BLaER1 treated with 17β-estradiol and CSF1 and Interleukin-3, amounts not matched to agents 10 nM and 100 nM (cell line): ENCODE measurements at regions not wholly inside any gene's neighbourhood (a gene's known extent, or its start where the extent isn't known, plus 50 kb on each side); places are given as distances from the start of the nearest gene placed in this dataset.
A peak's percentile ranks its signal among the peaks of the same experiment; 100 is the strongest.

ENCODE experiments used
- H3K27ac ChIP-seq, 11 experiments: shearing (Covaris generic); formaldehyde crosslinking; 2 replicates each; pipeline ENCODE4 v1.8.1; 2022
- H3K27me3 ChIP-seq, 11 experiments: shearing (Covaris generic); formaldehyde crosslinking; 2 replicates each; pipeline ENCODE4 v1.8.1; 2022
- H3K36me3 ChIP-seq, 11 experiments: shearing (Covaris generic); formaldehyde crosslinking; 2 replicates each; pipeline ENCODE4 v1.8.1; 2022
- H3K4me1 ChIP-seq, 10 experiments: shearing (Covaris generic); formaldehyde crosslinking; 2 replicates each; pipeline ENCODE4 v1.8.1; 2022
- H3K4me2 ChIP-seq, 11 experiments: shearing (Covaris generic); formaldehyde crosslinking; 2 replicates each; pipeline ENCODE4 v1.8.1; 2022
- H3K4me3 ChIP-seq, 10 experiments: shearing (Covaris generic); formaldehyde crosslinking; 2 replicates each; pipeline ENCODE4 v1.8.1; 2022
- H3K9ac ChIP-seq, 11 experiments: shearing (Covaris generic); formaldehyde crosslinking; 2 replicates each; pipeline ENCODE4 v1.8.1; 2022
- H3K9me3 ChIP-seq, 11 experiments: shearing (Covaris generic); formaldehyde crosslinking; replicated peaks in 1 of 11; 2 replicates each; pipeline ENCODE4 v1.8.1; 2022
- H4K20me1 ChIP-seq, 11 experiments: shearing (Covaris generic); formaldehyde crosslinking; 2 replicates each; pipeline ENCODE4 v1.8.1; 2022
- Cebpa-rat ChIP-seq, 11 experiments: shearing (Covaris generic); IDR thresholded peaks; 2 replicates each; pipeline ENCODE4 v1.8.1; 2022

DNA sequence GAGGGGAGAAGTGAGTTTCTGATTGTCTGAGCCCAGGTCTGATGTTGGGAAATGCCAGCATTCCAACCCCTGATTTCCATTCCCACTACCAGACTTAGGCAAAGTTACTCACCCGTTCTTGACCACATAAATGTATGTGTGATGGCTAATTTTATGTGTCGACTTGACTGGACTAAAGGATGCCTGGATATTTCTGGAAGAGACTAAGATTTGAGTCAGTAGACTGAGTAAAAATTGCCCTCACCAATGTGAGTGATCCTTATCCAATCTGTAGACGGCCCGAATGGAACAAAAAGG, 95.8 kb upstream of the TAB2 start:
- no peak for TF ChIP-seq Cebpa-rat (IDR thresholded peaks at IDR 0.05)
- Histone ChIP-seq H3K4me1 (peaks cover 0 to 10% (median 0%) of the 10 kb centered on the region in 10 experiments; a peak in 6 of 20 replicates), H3K9me3 (no peaks in the 10 kb centered on the region), H4K20me1 (no peaks in the 10 kb centered on the region), H3K27ac (no peak overlapping the region), H3K4me2 (no peak overlapping the region), H3K27me3 (no peaks in the 10 kb centered on the region), H3K4me3 (no peak overlapping the region), H3K9ac (no peak overlapping the region), H3K36me3 (no peaks in the 10 kb centered on the region)

DNA sequence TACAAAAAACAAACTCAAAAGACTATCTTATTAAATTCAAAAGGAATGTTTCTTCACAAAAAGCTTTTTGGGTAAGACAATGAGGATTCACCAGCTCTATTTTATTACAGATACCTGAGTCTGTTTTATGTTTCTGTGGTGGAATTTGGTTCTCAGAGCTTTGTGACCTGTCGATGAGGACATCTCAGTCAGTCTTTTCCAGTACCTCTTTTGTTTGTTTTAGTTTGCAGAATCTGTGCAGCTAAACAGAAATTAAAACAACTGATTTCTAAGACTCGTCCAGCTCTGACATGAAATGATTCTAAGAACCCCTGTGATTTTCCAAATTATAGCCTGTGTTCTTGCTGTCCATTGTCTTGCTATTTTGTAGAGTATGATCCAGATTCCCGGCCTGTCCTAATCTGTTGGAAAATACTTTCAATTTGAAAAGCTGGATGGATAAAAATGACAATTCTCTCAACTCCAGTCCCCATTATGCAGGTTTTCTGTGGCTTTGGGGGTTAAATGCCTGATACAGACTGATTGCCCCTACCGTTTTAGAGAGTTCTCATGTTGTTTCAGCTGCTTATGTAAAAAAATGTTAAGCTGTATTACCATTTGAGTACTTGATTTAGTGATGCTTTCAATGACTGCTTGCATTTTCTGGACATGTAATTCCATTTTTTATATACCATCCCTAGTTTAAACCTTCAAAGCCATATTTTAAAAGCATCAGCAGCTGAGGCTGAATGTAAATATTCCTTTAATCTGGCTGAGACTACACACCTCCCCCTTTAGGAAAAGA, 94.2 kb upstream of the TAB2 start:
- no peak for TF ChIP-seq Cebpa-rat (IDR thresholded peaks at IDR 0.05)
- H3K9me3 ChIP-seq = no peaks in the 10 kb centered on the region
- peaks cover 0 to 9% (median 0%) of the 10 kb centered on the region in 10 experiments; a peak in 5 of 20 replicates for H3K4me1 ChIP-seq
- no peak overlapping the region for H3K4me3 ChIP-seq
- H3K9ac ChIP-seq = no peak overlapping the region
- no peaks in the 10 kb centered on the region for H3K36me3 ChIP-seq
- H3K27me3 ChIP-seq = no peaks in the 10 kb centered on the region
- no peak overlapping the region for H3K27ac ChIP-seq
- no peak overlapping the region for H3K4me2 ChIP-seq
- H4K20me1 ChIP-seq = no peaks in the 10 kb centered on the region

DNA sequence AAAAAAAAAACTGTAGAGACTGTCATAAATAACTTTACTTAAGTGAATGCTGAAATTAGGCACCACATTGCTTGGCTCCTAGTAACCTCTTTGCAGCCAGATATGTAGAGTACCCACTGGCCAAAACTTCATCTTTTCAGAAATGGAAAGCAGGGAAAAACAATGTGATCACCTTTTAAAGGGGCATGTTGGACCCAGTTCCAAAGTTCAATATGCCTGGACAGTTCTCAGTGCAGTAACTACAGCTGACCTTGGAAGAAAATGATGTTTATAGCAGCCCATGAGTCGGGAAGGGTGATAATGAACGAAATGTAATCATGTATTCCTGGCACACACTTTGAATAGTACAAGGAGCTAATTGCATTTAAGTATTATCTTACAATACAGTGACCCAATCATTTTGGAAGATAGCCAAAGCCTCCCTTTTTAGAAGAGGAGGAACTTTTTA, 93.6 kb upstream of the TAB2 start:
- no peak overlapping the region for H3K9ac ChIP-seq
- H3K27ac ChIP-seq = no peak overlapping the region
- H3K36me3 ChIP-seq = no peaks in the 10 kb centered on the region
- no peaks in the 10 kb centered on the region for H3K9me3 ChIP-seq
- peaks cover 0 to 6% (median 0%) of the 10 kb centered on the region in 10 experiments; a peak in 6 of 20 replicates for H3K4me1 ChIP-seq
- H3K27me3 ChIP-seq = no peaks in the 10 kb centered on the region
- H3K4me3 ChIP-seq = no peak overlapping the region
- H4K20me1 ChIP-seq = no peaks in the 10 kb centered on the region
- H3K4me2 ChIP-seq = no peak overlapping the region
- no peak for TF ChIP-seq Cebpa-rat (IDR thresholded peaks at IDR 0.05)

DNA sequence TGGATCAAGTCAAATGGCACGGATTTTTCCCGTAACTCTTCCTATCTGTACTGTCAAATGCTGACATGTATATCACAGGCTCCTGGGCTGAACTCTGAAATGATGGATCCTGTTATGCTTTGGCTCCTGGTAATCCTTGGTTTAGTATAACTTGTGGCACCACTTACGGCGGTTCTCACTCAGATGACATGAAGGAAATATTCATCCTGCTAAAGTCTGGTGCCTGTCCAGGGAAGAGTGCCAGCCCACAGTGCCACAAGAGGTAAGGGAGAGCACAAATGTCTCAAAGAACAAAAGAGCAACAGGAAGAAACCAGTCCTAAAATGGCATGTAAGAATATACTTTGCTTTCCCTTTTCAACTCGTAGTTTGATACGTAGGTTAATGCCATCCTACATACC, 93.1 kb upstream of the TAB2 start:
- Histone ChIP-seq H4K20me1 (no peaks in the 10 kb centered on the region), H3K27me3 (no peaks in the 10 kb centered on the region), H3K4me2 (no peak overlapping the region), H3K27ac (no peak overlapping the region), H3K4me3 (no peak overlapping the region), H3K9ac (no peak overlapping the region), H3K9me3 (no peaks in the 10 kb centered on the region), H3K4me1 (peaks cover 0 to 8% (median 0%) of the 10 kb centered on the region in 10 experiments; a peak in 7 of 20 replicates), H3K36me3 (no peaks in the 10 kb centered on the region)
- TF ChIP-seq Cebpa-rat (IDR thresholded peaks at IDR 0.05) = no peak

DNA sequence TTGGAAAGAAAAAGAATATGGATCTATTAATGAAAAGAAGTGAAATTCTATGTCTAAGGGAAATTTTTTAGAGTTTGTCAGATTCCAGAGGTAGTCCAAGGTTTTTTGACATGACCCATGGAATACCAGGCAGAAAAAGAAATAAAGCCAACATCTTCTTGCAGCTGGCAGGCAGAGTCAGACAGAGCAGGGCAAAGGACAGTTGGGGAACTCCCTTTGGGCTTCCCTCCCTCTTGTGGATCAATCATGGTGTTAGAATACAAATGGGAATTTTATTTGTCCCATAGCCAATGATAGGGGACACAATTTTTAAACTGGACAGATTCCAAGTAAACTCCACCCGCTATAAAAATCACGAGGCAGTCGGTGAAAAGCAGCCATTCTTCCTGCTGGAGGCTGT, 92.1 kb upstream of the TAB2 start:
- Histone ChIP-seq H3K4me1 (peaks cover 0 to 17% (median 4%) of the 10 kb centered on the region in 10 experiments; a peak in 11 of 20 replicates), H3K4me2 (no peak overlapping the region), H3K27ac (no peak overlapping the region), H3K36me3 (no peaks in the 10 kb centered on the region), H3K9me3 (no peaks in the 10 kb centered on the region), H4K20me1 (no peaks in the 10 kb centered on the region), H3K4me3 (no peak overlapping the region), H3K9ac (no peak overlapping the region), H3K27me3 (no peaks in the 10 kb centered on the region)
- TF ChIP-seq Cebpa-rat (IDR thresholded peaks at IDR 0.05) = no peak

DNA sequence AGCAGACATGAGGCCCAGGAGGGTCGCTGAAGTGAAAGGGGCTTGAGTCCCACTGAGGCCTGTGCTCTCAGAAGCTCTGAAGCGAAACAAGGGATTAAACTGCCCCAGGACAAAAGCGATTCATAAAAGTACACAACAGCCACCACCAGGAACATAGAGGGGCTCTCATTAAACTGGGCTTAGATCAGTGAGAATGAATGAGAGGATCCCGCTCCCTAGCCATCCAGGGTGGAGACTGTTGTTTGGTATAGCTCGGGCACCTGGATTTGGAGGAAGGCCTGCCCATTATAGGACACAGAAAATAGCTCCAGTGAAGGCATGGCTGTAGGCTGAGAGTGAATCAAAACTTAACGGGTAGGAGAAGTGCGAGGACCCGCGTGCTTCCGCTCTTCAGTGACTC, 91.6 kb upstream of the TAB2 start:
- H3K27ac ChIP-seq = no peak overlapping the region
- no peak for TF ChIP-seq Cebpa-rat (IDR thresholded peaks at IDR 0.05)
- H3K4me2 ChIP-seq = no peak overlapping the region
- no peaks in the 10 kb centered on the region for H3K36me3 ChIP-seq
- no peak overlapping the region for H3K4me3 ChIP-seq
- H3K9ac ChIP-seq = no peak overlapping the region
- H3K9me3 ChIP-seq = no peaks in the 10 kb centered on the region
- no peaks in the 10 kb centered on the region for H4K20me1 ChIP-seq
- peaks cover 4 to 23% (median 8%) of the 10 kb centered on the region in 10 experiments; a peak in 15 of 20 replicates for H3K4me1 ChIP-seq
- H3K27me3 ChIP-seq = no peaks in the 10 kb centered on the region

DNA sequence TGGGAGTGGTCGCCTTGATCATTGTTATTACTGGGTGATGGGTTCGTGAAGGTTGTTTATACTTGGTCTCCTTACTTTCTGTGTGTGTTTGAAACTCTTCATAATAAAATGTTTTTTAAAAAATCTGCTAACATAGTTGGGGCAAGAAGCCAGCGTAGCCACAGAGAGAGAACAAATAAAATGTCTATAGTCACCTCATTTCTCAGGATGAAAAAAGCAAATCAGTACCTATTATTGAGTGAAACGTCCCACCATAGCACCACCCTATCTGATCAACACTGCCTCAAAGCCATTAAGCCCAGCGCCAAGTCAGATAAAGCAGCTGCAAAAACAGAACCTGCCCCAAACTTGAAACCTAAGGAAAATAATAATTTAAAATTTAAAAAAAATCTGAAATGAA, 89.7 kb upstream of the TAB2 start:
- Histone ChIP-seq H3K9ac (no peak overlapping the region), H3K27me3 (no peaks in the 10 kb centered on the region), H3K4me3 (no peak overlapping the region), H3K4me1 (peaks cover 0 to 41% (median 24%) of the 10 kb centered on the region in 10 experiments; a peak in 15 of 20 replicates), H3K36me3 (no peaks in the 10 kb centered on the region), H3K27ac (no peak overlapping the region), H3K9me3 (no peaks in the 10 kb centered on the region), H3K4me2 (no peak overlapping the region), H4K20me1 (no peaks in the 10 kb centered on the region)
- TF ChIP-seq Cebpa-rat (IDR thresholded peaks at IDR 0.05) = no peak

DNA sequence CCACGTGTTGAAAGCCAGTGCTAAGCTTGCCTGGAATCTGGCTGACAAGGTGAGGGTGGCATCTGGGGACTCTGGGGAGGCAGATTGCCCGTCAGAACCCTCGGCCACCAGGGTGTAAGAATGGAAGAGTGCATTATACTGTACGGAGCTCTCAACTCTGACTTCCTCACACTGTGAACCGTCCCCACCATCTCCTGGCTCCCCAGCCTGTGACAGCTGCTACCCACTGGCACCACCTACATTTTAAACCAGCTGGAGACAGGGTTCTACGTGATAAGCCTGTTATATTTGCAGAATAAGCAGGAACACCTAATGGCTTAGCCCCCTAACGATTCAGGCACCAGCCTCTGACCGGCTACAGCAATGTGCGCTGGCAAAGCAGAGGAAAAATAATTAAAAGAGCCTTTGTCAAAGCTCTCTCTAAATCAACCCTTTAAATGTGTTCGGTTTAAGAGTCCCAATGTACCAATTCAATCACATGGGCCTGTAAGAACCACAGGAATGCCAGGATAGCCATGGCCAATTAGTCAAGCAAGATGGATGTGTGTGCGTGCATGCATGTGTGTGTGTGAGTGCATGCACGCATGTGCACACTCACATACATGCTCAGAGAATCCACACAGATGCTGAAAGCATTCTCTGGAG, 89.1 kb upstream of the TAB2 start:
- Histone ChIP-seq H3K4me1 (peaks cover 0 to 48% (median 26%) of the 10 kb centered on the region in 10 experiments; a peak in 15 of 20 replicates), H3K27ac (no peak overlapping the region), H3K27me3 (no peaks in the 10 kb centered on the region), H3K4me3 (no peak overlapping the region), H4K20me1 (no peaks in the 10 kb centered on the region), H3K9me3 (no peaks in the 10 kb centered on the region), H3K4me2 (peak overlapping the region in 2 of 11 experiments; percentile 77 to 81; a peak in 3 of 22 replicates), H3K9ac (no peak overlapping the region), H3K36me3 (no peaks in the 10 kb centered on the region)
- no peak for TF ChIP-seq Cebpa-rat (IDR thresholded peaks at IDR 0.05)

DNA sequence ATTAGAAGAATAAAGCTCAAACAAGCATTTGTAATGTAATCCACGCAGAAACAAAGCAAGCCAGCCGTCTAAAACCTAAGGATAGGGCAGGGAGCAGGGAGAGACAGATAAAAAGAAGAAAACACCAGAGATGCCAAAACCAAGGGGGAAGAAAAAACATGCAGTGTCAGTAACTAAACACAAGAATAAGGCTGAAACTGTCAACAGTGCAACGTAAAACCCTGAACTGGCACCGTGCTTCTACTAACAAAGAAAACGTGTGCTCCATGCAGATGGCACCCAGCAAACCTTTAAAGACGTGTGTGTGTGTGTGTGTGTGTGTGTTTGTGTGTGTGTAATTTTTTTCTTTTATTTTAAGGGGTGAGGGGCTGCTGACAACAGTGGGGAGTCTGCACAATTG, 88.4 kb upstream of the TAB2 start:
- Histone ChIP-seq H3K9me3 (no peaks in the 10 kb centered on the region), H3K27me3 (no peaks in the 10 kb centered on the region), H3K4me2 (peak overlapping the region in 3 of 11 experiments; percentile 63 to 81 (median 77); a peak in 5 of 22 replicates), H4K20me1 (no peaks in the 10 kb centered on the region), H3K4me3 (no peak overlapping the region), H3K36me3 (no peaks in the 10 kb centered on the region), H3K4me1 (peaks cover 0 to 54% (median 26%) of the 10 kb centered on the region in 10 experiments; a peak in 15 of 20 replicates), H3K9ac (no peak overlapping the region), H3K27ac (no peak overlapping the region)
- no peak for TF ChIP-seq Cebpa-rat (IDR thresholded peaks at IDR 0.05)
